MM.1S (cell line): ENCODE measurements at regions not wholly inside any gene's neighbourhood (a gene's known extent, or its start where the extent isn't known, plus 50 kb on each side); places are given as distances from the start of the nearest gene placed in this dataset.

Experiments used
- EZH2 ChIP-seq: fragments of 300-600 bp; sonication (generic); optimal IDR thresholded peaks from 2 replicates; pipeline ENCODE3; 2017; ENCODE audit warnings: low read depth, mild to moderate bottlenecking, antibody characterized with exemption, low read length, mixed read lengths
- TF ChIP-seq, protein P1 (sequence below): fragments of 300-600 bp; sonication (generic); IDR thresholded peaks from 2 replicates; pipeline ENCODE4 v1.5.1; 2016; ENCODE audit warnings: antibody characterized with exemption, low read length, mixed read lengths

DNA sequence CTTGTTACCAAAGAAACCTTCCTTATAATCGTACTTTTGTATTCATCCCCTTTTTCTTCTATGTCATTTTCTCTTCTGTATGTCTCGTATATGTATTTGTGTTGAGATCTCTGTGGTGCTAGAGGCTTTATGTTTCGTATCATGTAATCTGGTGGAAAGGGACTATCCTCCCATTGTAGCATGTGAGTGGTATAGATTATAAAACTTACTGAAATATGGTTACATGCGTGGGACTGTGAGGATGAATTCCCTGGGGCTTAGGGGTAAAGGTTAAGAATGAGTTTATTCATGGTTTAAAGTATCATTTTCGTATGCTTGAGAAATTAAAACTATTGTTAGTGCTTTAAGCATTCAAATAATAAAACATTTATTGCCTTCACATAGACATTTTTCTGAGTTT lies 141.9 kb downstream of the ANKRD7 start:
- TF ChIP-seq, protein P1, sequence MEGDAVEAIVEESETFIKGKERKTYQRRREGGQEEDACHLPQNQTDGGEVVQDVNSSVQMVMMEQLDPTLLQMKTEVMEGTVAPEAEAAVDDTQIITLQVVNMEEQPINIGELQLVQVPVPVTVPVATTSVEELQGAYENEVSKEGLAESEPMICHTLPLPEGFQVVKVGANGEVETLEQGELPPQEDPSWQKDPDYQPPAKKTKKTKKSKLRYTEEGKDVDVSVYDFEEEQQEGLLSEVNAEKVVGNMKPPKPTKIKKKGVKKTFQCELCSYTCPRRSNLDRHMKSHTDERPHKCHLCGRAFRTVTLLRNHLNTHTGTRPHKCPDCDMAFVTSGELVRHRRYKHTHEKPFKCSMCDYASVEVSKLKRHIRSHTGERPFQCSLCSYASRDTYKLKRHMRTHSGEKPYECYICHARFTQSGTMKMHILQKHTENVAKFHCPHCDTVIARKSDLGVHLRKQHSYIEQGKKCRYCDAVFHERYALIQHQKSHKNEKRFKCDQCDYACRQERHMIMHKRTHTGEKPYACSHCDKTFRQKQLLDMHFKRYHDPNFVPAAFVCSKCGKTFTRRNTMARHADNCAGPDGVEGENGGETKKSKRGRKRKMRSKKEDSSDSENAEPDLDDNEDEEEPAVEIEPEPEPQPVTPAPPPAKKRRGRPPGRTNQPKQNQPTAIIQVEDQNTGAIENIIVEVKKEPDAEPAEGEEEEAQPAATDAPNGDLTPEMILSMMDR = no peak
- no peak for TF ChIP-seq EZH2
